H7 (cell line): ENCODE measurements at regions not wholly inside any gene's neighbourhood (a gene's known extent, or its start where the extent isn't known, plus 50 kb on each side); places are given as distances from the start of the nearest gene placed in this dataset.
"Not testable (repeated sequence)": the region's sequence is repeated elsewhere in the genome, so short reads cannot be mapped to it uniquely, and the experiment has no call there.

Source experiments
- DNase-seq: peaks from one replicate; pipeline ENCODE4 v3.0.0; 2012
- H3K27me3 ChIP-seq: 2 replicates; pipeline ENCODE4 v1.6.0; 2011; ENCODE audit warnings: mild to moderate bottlenecking, low read length; ENCODE audit not compliant: control insufficient read depth, insufficient read depth
- H3K36me3 ChIP-seq: replicated peaks from 2 replicates; pipeline ENCODE4 v1.5.1; 2011; ENCODE audit warnings: low read length; ENCODE audit not compliant: control insufficient read depth, insufficient read depth
- H3K4me3 ChIP-seq: 2 replicates; pipeline ENCODE4 v1.5.1; 2011; ENCODE audit warnings: low read depth, mild to moderate bottlenecking, control low read depth, low read length, moderate library complexity; ENCODE audit not compliant: insufficient read depth

DNA sequence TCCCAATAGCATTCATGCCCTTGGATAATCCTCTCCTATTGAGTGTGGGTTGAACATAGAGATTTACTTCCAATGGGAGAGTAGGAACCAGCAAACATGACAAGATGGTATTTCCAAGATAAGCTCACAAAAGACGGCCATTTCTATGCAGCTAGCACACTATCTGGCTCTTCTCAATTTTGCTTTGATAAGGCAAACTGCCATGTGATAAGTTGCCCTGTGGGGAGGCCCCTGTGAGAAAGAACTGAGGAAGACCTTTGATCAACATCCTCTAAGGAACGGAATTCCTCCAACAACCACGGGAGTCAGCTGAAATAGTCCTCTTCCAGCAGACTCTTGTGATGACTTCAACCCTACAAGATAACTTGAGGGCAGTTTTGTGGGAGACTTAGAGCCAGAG lies 211.9 kb upstream of the TRPM3 start:
- DNase-seq: no peak
- no peaks in the 10 kb centered on the region for H3K27me3 ChIP-seq
- H3K4me3 ChIP-seq: no peak overlapping the region
- no peaks in the 10 kb centered on the region for H3K36me3 ChIP-seq

DNA sequence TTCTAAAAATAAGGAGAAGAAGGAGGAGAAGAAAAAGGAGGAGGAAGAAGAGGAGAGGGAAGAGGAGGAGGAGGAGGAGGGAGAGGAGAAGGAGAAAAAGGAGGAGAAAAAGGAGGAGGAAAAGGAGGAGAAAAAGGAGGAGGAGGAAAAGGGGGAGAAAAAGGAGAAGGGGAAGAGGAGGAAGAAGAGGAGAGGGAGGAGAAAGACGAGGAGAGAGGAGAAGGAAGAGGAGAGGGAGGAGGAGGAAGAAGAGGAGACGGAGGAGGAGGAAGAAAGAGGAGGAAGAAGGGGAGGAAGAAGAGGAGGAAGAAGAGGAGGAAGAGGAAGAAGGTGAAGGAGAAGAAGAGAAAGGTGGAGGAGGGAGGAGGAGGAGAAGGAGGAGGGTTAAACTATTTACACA lies 210.2 kb upstream of the TRPM3 start:
- Histone ChIP-seq H3K4me3 (no peak overlapping the region), H3K36me3 (no peaks in the 10 kb centered on the region), H3K27me3 (no peaks in the 10 kb centered on the region)
- no peak for DNase-seq

DNA sequence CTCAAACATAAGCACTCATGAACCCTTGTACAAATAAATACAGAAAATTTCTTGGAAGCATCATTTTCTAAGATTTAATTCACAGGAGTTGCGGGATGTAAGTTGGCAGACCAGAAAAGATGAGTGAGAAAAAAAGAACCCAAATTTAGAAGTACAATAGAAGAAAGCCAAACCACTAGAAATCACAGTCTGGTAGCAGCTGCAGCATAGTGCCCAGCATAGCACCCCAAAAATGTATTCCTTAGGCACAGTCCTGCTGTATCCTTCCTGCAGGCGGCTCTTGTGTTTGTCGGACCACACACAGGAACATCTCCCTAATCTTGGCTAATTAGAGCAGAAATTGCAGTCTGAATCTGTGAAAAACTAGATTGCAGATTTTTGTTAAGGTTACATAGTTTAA lies 208.5 kb upstream of the TRPM3 start:
- H3K4me3 ChIP-seq: no peak overlapping the region
- no peaks in the 10 kb centered on the region for H3K36me3 ChIP-seq
- no peak for DNase-seq
- H3K27me3 ChIP-seq: no peaks in the 10 kb centered on the region

DNA sequence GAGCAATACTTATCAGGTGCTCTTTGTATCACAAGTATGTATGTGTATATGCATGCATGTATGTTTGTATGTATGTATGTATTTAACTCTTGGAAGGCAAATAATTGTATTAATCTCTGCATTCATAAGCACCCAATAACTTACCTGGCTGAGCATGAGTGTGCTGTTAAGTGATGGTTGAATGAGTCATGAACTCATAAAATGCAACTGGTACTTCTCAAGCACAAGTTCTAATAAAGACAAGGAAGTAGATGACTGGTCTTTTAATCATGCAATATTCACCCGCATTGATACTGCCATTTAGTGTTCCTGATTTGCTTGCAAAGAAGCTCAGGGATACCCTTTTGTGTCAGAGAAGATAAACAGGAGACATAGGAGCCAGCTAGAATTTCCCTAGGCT lies 204.9 kb upstream of the TRPM3 start:
- no peak for DNase-seq
- Histone ChIP-seq H3K27me3 (no peaks in the 10 kb centered on the region), H3K4me3 (no peak overlapping the region), H3K36me3 (no peaks in the 10 kb centered on the region)

DNA sequence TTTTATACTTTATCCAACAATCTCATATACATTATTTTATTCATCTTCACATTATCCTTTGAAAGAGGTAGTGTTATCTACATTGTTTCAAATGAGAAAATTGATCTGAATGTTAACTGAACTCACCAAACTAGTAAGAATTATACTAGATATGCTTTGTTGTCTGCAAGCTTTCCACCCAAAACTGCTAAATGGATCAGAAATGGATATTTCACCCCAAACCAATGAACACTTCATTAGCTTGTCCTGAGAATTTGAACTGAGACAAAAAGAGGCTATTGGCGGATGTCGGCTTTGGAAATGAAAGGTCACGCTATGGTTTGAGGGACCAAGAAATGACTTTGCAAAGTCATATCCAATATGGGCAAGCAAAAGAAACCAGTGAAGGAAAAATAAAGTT lies 201.9 kb upstream of the TRPM3 start:
- no peaks in the 10 kb centered on the region for H3K27me3 ChIP-seq
- no peak overlapping the region for H3K4me3 ChIP-seq
- no peak for DNase-seq
- H3K36me3 ChIP-seq: no peaks in the 10 kb centered on the region

DNA sequence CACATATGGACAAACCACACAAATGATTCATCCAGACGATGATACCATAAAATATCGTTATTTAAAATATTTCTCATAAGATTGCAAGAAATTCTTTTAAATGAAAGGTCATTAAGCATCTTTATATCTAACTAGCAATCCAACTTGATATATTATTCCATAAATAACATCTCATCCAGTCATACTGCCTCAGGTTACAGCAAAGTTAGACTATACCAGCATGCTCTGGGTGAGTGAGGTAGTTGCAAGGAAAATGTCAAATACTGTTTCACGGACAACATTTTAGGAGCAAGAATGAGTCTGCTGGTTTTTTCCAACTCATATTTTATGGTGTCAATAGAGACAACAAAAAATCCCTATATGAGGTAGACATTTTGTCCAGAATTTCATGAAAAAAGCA lies 200.9 kb upstream of the TRPM3 start:
- Histone ChIP-seq H3K36me3 (no peaks in the 10 kb centered on the region), H3K4me3 (no peak overlapping the region), H3K27me3 (no peaks in the 10 kb centered on the region)
- no peak for DNase-seq

DNA sequence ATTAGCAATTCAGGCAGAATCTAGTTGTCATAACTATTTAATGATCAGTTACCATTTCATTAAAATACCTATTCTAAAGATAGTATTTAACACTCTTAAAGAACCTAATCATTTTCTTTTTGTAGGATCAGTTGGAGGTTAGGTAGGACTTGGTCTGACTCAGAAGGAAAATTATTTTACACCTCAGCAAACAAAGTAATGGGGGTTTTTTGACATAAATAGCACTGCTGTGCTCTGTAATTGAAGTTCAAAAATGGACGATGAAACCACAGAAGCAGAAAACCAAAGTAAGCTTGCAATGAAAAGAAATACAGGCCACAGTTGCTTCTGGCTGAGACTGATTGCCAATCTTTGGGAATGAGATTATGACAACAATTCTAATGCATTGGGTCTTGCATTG lies 187.0 kb upstream of the TRPM3 start:
- Histone ChIP-seq H3K36me3 (no peaks in the 10 kb centered on the region), H3K4me3 (no peak overlapping the region), H3K27me3 (no peaks in the 10 kb centered on the region)
- DNase-seq: no peak

DNA sequence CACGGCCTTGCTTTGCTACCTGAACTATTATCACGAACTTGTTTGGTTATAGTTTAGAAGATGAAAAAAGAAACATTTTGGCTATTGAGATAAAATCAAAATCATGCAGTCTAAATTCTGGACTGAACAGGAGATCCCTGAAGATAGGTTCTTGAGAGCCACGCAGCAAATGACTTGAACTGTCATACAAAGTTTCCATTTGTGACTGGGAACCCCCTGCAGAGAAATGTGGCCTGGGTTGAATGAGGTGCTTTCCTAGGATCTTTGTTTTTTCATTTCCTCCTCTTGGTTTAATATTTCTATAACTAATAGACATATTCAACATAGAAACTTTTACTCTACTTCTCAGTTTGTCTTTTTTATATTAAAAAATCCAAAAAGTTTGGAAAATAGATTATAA lies 184.7 kb upstream of the TRPM3 start:
- H3K27me3 ChIP-seq: no peaks in the 10 kb centered on the region
- H3K36me3 ChIP-seq: no peaks in the 10 kb centered on the region
- no peak for DNase-seq
- no peak overlapping the region for H3K4me3 ChIP-seq

DNA sequence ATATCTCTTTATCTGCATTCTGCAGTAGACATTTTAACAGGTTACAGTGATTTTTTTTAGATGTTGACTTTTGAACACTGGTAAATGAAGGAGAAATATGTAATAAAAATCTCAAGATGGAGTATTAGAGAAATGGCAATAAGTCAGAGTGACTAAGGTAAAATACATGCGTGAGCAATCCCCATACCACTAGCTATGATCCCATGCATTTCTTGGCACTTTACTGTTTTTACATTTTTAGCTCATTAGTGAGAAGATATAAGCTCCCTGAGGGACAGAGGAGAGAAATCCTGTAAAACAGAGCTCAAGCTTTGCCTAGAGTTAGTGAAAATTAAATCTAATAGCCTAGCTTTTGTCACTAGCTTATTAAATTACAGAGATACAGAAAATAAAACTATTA lies 181.9 kb upstream of the TRPM3 start:
- Histone ChIP-seq H3K36me3 (no peaks in the 10 kb centered on the region), H3K27me3 (no peaks in the 10 kb centered on the region), H3K4me3 (no peak overlapping the region)
- no peak for DNase-seq

DNA sequence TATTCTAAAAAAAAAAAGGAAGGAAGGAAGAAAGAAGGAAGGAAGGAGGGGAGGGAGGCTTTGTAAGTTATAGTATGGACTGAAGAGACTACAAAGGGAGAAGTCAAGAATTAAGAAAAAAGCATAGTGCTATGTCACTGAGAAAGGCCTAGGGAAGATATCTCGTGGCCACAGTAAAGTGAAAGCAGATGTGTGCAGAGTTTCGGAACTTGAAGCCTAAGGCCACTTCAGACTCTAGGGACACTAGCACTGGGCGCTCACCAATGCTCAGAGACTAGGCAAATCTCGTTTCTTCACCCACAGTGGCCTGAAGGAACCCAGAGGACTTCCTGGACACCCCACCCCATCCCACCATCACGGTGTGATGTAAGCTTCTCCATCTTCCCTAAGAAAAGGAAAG lies 181.4 kb upstream of the TRPM3 start:
- DNase-seq: no peak
- no peaks in the 10 kb centered on the region for H3K36me3 ChIP-seq
- H3K27me3 ChIP-seq: no peaks in the 10 kb centered on the region
- H3K4me3 ChIP-seq: no peak overlapping the region

DNA sequence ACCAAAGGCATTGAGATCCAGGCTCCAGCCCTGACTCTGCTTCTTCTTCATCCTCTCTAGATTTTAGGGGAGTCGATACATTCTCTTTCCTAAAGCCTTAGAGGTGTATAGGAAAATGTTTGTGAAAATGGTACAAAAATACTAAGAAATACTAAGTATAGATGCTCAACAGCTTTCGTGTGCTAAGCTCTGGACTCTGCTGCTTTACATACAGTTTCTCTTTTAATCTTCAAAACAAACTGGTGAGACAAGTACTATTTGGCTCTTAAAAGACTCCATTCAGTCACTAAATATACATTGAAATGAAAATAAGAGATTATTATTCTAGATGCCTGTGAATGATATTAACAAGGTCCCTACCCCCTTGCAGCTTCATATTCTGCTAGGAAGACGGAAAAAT lies 174.5 kb upstream of the TRPM3 start:
- no peaks in the 10 kb centered on the region for H3K27me3 ChIP-seq
- DNase-seq: no peak
- no peak overlapping the region for H3K4me3 ChIP-seq
- H3K36me3 ChIP-seq: no peaks in the 10 kb centered on the region

DNA sequence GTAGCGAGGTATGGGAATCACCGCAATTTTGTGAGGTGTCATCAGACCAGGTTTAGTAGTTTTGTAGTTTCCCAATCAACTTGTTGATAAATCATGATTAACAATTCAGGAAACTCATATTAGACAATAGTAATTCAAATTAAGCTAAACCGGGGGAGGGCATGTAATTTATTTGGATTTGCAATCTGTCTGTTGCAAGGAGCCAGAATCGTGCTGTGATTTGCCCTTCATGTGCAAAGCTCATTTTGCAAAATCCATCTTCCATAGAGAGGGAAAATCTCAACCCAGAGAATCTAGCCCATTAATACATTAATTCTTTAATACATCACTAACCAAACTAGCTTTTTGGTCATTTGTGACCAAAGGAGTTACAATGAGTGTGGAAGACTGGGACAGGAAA lies 164.7 kb upstream of the TRPM3 start:
- H3K27me3 ChIP-seq: no peaks in the 10 kb centered on the region
- no peak overlapping the region for H3K4me3 ChIP-seq
- no peak for DNase-seq
- H3K36me3 ChIP-seq: no peaks in the 10 kb centered on the region

DNA sequence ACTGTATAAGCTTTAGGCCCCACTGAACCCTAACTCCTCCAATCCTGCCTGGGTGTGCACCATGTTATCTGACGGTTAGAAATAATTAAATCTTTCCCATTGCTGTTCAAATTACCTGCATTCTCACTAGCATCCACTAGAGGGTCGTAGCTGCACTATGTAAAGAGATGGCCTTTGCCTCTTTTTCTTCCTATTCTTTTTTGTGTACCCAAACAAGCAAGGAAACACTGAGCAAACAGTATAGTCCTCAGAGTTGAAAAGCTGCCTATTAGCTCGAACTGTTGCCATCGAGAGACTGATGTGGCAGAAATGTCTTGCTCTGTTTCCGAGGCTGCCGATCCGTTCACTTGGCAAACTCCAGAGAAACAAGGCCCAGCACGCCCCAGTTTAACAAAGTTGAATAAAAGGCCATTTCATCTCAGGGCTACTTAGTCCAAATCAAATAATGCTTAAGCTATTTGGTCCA lies 163.8 kb upstream of the TRPM3 start:
- no peak overlapping the region for H3K4me3 ChIP-seq
- no peaks in the 10 kb centered on the region for H3K36me3 ChIP-seq
- no peaks in the 10 kb centered on the region for H3K27me3 ChIP-seq
- DNase-seq: peak; percentile 30

DNA sequence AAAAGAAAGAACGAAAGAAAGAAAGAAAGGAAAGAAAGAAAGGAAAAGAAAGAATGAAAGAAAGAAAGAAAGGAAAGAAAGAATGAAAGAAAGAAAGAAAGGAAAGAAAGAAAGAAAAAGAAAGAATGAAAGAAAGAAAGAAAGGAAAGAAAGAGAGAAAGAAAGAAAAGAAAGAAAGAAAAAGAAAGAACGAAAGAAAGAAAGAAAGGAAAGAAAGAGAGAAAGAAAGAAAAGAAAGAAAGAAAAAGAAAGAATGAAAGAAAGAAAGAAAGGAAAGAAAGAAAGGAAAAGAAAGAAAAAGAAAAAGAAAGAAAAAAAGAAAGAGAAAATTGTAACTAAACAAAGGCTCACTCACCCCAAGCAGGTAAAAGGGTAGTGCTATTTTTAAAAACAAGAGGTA lies 160.7 kb upstream of the TRPM3 start:
- not testable (repeated sequence) for DNase-seq, H3K36me3 ChIP-seq, H3K27me3 ChIP-seq, H3K4me3 ChIP-seq

DNA sequence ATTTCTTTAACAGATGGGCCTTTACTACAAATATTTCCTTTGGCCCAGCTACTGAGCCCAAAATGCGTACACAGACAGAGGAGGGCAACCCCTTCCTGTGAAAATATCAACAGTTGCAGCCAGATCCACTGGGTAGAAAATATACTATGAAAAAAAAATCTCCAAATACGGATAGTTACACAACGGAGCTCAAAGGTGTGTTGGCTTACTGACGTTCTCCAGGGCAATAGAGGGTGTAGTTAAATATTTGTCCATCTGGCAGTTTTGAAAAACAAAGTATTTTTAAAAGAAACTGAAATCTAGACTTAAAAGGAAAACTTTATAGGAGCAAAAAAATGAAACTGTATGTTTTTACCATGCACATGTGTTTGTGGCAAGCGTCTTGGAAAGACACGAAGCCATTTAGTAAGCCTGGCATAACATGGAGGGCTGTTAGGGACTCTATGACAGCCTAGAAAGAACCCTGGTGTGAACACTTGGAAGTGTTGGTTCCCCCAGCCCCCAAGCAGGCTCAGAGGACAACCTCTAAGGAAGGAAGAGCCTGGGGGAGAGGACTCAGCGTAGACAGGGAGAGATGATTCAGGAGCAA lies 157.8 kb upstream of the TRPM3 start:
- Histone ChIP-seq H3K27me3 (no peaks in the 10 kb centered on the region), H3K4me3 (no peak overlapping the region), H3K36me3 (no peaks in the 10 kb centered on the region)
- no peak for DNase-seq

DNA sequence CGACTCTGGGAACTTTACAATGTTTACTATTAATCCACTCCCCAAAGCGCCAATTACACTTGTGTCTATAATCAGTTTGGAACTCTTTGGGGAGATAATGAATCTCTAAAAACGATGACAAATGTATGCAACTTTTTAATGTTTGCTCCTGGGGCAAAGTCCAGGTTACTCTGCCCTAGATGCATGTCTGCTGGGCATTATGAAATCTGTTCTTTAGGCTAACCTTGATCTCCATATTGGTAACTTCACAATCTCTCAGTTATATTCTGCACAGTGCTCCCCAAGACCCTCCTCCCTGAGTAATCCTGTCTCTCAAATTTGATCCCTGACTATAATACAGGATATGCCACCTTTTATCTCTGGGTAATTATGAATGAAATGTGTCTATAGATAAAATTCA lies 152.2 kb upstream of the TRPM3 start:
- no peaks in the 10 kb centered on the region for H3K27me3 ChIP-seq
- no peak overlapping the region for H3K4me3 ChIP-seq
- H3K36me3 ChIP-seq: no peaks in the 10 kb centered on the region
- DNase-seq: no peak
